IMR-90 (cell line): ENCODE measurements at regions not wholly inside any gene's neighbourhood (a gene's known extent, or its start where the extent isn't known, plus 50 kb on each side); places are given as distances from the start of the nearest gene placed in this dataset.
A peak's percentile ranks its signal among the peaks of the same experiment; 100 is the strongest.

ENCODE experiments used
- ATAC-seq: fragments of 200-7000 bp; cut with Tn5 transposase; 2 replicates; pipeline ENCODE4 v1.9.1; 2020; ENCODE audit warnings: low read depth, mild to moderate bottlenecking, moderate library complexity
- BruUV-seq: library from RNA; stranded (reverse); fragments of 400-500 nt; replicated peaks from 2 replicates; lab custom pipeline; 2021; lab: Mats Ljungman, UMichigan
- CTCF ChIA-PET: fragments of 300-600 bp; formaldehyde crosslinking; extraction: SDS; loops from one replicate; lab custom pipeline; 2021; ENCODE audit warnings: antibody characterized with exemption; lab: Yijun Ruan, JAX
- POLR2A ChIA-PET: fragments of 300-600 bp; sonication (Branson Sonifier 250); formaldehyde crosslinking; loops from one replicate; lab custom pipeline; 2022; ENCODE audit warnings: antibody characterized with exemption; ENCODE audit not compliant: unreplicated experiment; lab: Charles Lee
- DNase-seq: peaks from one replicate; pipeline ENCODE4 v3.0.0; 2013
- H2AFZ ChIP-seq: replicated peaks from 2 replicates; pipeline ENCODE3; 2013; ENCODE audit warnings: low read length, mild to moderate bottlenecking; ENCODE audit not compliant: poor library complexity
- H2AK5ac ChIP-seq: 2 replicates; pipeline ENCODE4 v1.6.1; 2013; ENCODE audit warnings: low read depth, low read length, inconsistent platforms
- H2AK9ac ChIP-seq: replicated peaks from 2 replicates; pipeline ENCODE3; 2013; ENCODE audit warnings: mild to moderate bottlenecking, low read depth, low read length, moderate library complexity; ENCODE audit not compliant: poor library complexity
- H2BK120ac ChIP-seq: 2 replicates; pipeline ENCODE4 v1.6.1; 2013; ENCODE audit warnings: low read depth, low read length, inconsistent platforms
- H2BK15ac ChIP-seq: 3 replicates; pipeline ENCODE4 v1.6.1; 2013; ENCODE audit warnings: low read depth, low read length, inconsistent platforms
- H2BK20ac ChIP-seq: 2 replicates; pipeline ENCODE4 v1.6.1; 2013; ENCODE audit warnings: low read depth, mild to moderate bottlenecking, inconsistent platforms, low read length, moderate library complexity
- H2BK5ac ChIP-seq: 2 replicates; pipeline ENCODE4 v1.6.1; 2013; ENCODE audit warnings: mild to moderate bottlenecking, low read depth, low read length, inconsistent platforms; ENCODE audit not compliant: poor library complexity, severe bottlenecking
- H3K14ac ChIP-seq: replicated peaks from 2 replicates; pipeline ENCODE4 v1.6.1; 2013; ENCODE audit warnings: low read depth, low read length, inconsistent platforms
- H3K18ac ChIP-seq: 2 replicates; pipeline ENCODE4 v1.6.1; 2013; ENCODE audit warnings: low read depth, low read length, control low read depth
- H3K23ac ChIP-seq: 2 replicates; pipeline ENCODE4 v1.6.1; 2013; ENCODE audit warnings: low read depth, low read length, inconsistent platforms
- H3K27ac ChIP-seq: 2 replicates; pipeline ENCODE4 v1.5.1; 2013; ENCODE audit warnings: mild to moderate bottlenecking, control low read depth, low read length; ENCODE audit not compliant: insufficient read depth
- H3K27me3 ChIP-seq: 2 replicates; pipeline ENCODE4 v1.6.1; 2013; ENCODE audit warnings: low read length; ENCODE audit not compliant: control insufficient read depth, insufficient read depth
- H3K36me3 ChIP-seq: 2 replicates; pipeline ENCODE4 v1.6.1; 2013; ENCODE audit warnings: low read length, mixed read lengths; ENCODE audit not compliant: control insufficient read depth, insufficient read depth
- H3K4ac ChIP-seq: 2 replicates; pipeline ENCODE4 v1.6.1; 2013; ENCODE audit warnings: low read depth, low read length, inconsistent platforms
- H3K4me1 ChIP-seq: 2 replicates; pipeline ENCODE4 v1.6.1; 2013; ENCODE audit warnings: low read length, mixed read lengths; ENCODE audit not compliant: control insufficient read depth, insufficient read depth
- H3K4me2 ChIP-seq: 2 replicates; pipeline ENCODE4 v1.6.1; 2013; ENCODE audit warnings: low read depth, mild to moderate bottlenecking, control low read depth, low read length, moderate library complexity
- H3K4me3 ChIP-seq: 2 replicates; pipeline ENCODE4 v1.5.1; 2013; ENCODE audit warnings: low read depth, mild to moderate bottlenecking, control low read depth, low read length, moderate library complexity; ENCODE audit not compliant: insufficient read depth
- H3K56ac ChIP-seq: 2 replicates; pipeline ENCODE4 v1.6.1; 2013; ENCODE audit warnings: low read length, inconsistent platforms; ENCODE audit not compliant: insufficient read depth; ENCODE audit errors: extremely low read depth
- H3K79me1 ChIP-seq, 2 experiments: 2 replicates each; pipeline ENCODE4 v1.6.1; 2013; ENCODE audit warnings: low read length in 2 of 2, inconsistent platforms in 1 of 2, low read depth in 1 of 2
- H3K9ac ChIP-seq: 2 replicates; pipeline ENCODE4 v1.6.1; 2013; ENCODE audit warnings: low read depth, low read length, control low read depth
- H3K9me1 ChIP-seq: 2 replicates; pipeline ENCODE4 v1.6.1; 2013; ENCODE audit warnings: low read length, inconsistent platforms; ENCODE audit not compliant: insufficient read depth
- H3K9me3 ChIP-seq: 2 replicates; pipeline ENCODE4 v1.6.1; 2013; ENCODE audit warnings: low read length; ENCODE audit not compliant: control insufficient read depth, insufficient read depth
- H4K20me1 ChIP-seq: 2 replicates; pipeline ENCODE4 v1.6.1; 2013; ENCODE audit warnings: low read length, inconsistent platforms; ENCODE audit not compliant: insufficient read depth
- H4K5ac ChIP-seq: 2 replicates; pipeline ENCODE4 v1.6.1; 2013; ENCODE audit warnings: mild to moderate bottlenecking, low read depth, low read length, control low read depth
- H4K8ac ChIP-seq, 2 experiments: 2 replicates each; pipeline ENCODE4 v1.6.1; 2013; ENCODE audit warnings: low read depth in 2 of 2, low read length in 2 of 2, control low read depth in 1 of 2, inconsistent platforms in 1 of 2
- H4K91ac ChIP-seq: 2 replicates; pipeline ENCODE4 v1.6.1; 2013; ENCODE audit warnings: low read depth, low read length, inconsistent platforms; ENCODE audit not compliant: insufficient read depth
- BHLHE40 ChIP-seq: fragments of 150-350 bp; IDR thresholded peaks from 2 replicates; pipeline ENCODE4 v1.6.1; 2016; ENCODE audit warnings: mild to moderate bottlenecking, low read depth, low read length
- CEBPB ChIP-seq: IDR thresholded peaks from 2 replicates; pipeline ENCODE4 v1.6.1; 2012; ENCODE audit warnings: low read depth, low read length, improper control_type of control experiment
- FOS ChIP-seq: fragments of 150-350 bp; IDR thresholded peaks from 2 replicates; pipeline ENCODE4 v1.6.1; 2016; ENCODE audit warnings: low read depth, low read length
- RCOR1 ChIP-seq: IDR thresholded peaks from 2 replicates; pipeline ENCODE4 v1.6.1; 2012; ENCODE audit warnings: mild to moderate bottlenecking, low read length, improper control_type of control experiment; ENCODE audit not compliant: insufficient replicate concordance
- RFX5 ChIP-seq: IDR thresholded peaks from 2 replicates; pipeline ENCODE4 v1.8.0; 2012; ENCODE audit warnings: low read depth, mild to moderate bottlenecking, low read length, moderate library complexity
- WGBS, 2 experiments: methylation state at CpG; one replicate each; pipeline versions ENCODE4 v1.1.5 to v1.1.7; 2013; ENCODE audit warnings: missing lambda C conversion rate in 2 of 2; ENCODE audit not compliant: insufficient read length in 1 of 2; ENCODE audit errors: extremely low coverage in 2 of 2; 5-methylcytosine and 5-hydroxymethylcytosine counted together
- dilution Hi-C: fragments of 300-500 bp; cut with HindIII; formaldehyde crosslinking; loops from one replicate; pipeline ENCODE4 v1.14.3; 2018; ENCODE audit warnings: low sequenced_read_pairs; ENCODE audit not compliant: unreplicated experiment
- in situ Hi-C: fragments of 300-500 bp; cut with MboI; formaldehyde crosslinking; loops from 3 replicates; pipeline ENCODE4 v1.14.3; 2019; ENCODE audit warnings: low sequenced_read_pairs, inconsistent platforms, mixed read lengths
- intact Hi-C: fragments of 100-400 bp; cut with micrococcal nuclease; formaldehyde crosslinking; loops from 2 replicates; pipeline ENCODE4 v1.10.0; 2022
- TF ChIP-seq, protein P1 (sequence below): fragments of 150-350 bp; IDR thresholded peaks from 2 replicates; pipeline ENCODE4 v1.6.1; 2017; ENCODE audit warnings: mild to moderate bottlenecking, antibody characterized with exemption, low read length, low read depth
- TF ChIP-seq, protein P2 (sequence below): fragments of 150-350 bp; IDR thresholded peaks from 2 replicates; pipeline ENCODE4 v1.6.1; 2016; ENCODE audit warnings: low read depth, mild to moderate bottlenecking, low read length, moderate library complexity, borderline replicate concordance

DNA sequence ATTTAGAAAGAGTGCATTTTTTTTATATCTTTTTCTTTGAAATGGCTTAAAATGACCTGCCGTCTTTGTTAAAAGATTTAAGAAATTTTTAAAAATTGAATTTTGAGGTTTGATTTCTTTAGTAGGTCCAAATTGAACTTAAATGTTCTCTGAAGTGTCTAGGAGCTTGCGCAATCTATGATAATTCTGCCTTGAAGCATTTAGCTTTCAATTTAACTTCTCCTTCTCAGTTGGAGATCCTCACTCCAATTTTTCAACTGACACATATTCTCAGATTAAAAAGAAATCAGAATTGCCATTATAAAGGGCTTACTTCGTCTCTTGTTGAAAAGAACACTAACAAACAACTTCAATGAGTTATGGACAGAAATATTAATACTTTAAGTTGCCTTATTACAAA, 273.5 kb downstream of the TMA16 start:
- Histone ChIP-seq H3K36me3 (no peaks in the 10 kb centered on the region), H4K20me1 (no peaks in the 10 kb centered on the region), H3K18ac (no peak overlapping the region), H3K9me3 (no peaks in the 10 kb centered on the region), H2BK20ac (no peak overlapping the region), H4K91ac (no peak overlapping the region), H2AK5ac (no peak overlapping the region), H3K27ac (no peak overlapping the region), H4K8ac (no peak overlapping the region), H3K79me1 (no peaks in the 10 kb centered on the region), H3K27me3 (no peaks in the 10 kb centered on the region), H2AK9ac (no peak overlapping the region), H2BK120ac (no peak overlapping the region), H3K9me1 (no peaks in the 10 kb centered on the region), H3K4me2 (no peak overlapping the region), H2BK5ac (no peak overlapping the region), H3K14ac (no peak overlapping the region), H3K9ac (no peak overlapping the region), H3K4ac (no peak overlapping the region), H3K4me1 (no peaks in the 10 kb centered on the region), H3K56ac (no peak overlapping the region), H3K23ac (no peak overlapping the region), H4K5ac (no peak overlapping the region), H2BK15ac (no peak overlapping the region), H3K4me3 (no peak overlapping the region), H2AFZ (no peak overlapping the region)
- no TSS peak for BruUV-seq
- dilution Hi-C loops: no loop called here
- DNase-seq (no peak), ATAC-seq (no peak)
- in situ Hi-C loops: no loop called here
- CTCF ChIA-PET: no interaction called here
- intact Hi-C loops: no loop called here
- TF ChIP-seq FOS (no peak), RCOR1 (no peak), RFX5 (no peak), CEBPB (peak; percentile 70), BHLHE40 (no peak)
- TF ChIP-seq, protein P1, sequence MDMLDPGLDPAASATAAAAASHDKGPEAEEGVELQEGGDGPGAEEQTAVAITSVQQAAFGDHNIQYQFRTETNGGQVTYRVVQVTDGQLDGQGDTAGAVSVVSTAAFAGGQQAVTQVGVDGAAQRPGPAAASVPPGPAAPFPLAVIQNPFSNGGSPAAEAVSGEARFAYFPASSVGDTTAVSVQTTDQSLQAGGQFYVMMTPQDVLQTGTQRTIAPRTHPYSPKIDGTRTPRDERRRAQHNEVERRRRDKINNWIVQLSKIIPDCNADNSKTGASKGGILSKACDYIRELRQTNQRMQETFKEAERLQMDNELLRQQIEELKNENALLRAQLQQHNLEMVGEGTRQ: no peak
- TF ChIP-seq, protein P2, sequence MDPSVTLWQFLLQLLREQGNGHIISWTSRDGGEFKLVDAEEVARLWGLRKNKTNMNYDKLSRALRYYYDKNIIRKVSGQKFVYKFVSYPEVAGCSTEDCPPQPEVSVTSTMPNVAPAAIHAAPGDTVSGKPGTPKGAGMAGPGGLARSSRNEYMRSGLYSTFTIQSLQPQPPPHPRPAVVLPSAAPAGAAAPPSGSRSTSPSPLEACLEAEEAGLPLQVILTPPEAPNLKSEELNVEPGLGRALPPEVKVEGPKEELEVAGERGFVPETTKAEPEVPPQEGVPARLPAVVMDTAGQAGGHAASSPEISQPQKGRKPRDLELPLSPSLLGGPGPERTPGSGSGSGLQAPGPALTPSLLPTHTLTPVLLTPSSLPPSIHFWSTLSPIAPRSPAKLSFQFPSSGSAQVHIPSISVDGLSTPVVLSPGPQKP: no peak
- POLR2A ChIA-PET: no interaction called here
- no CpG with 5 or more reads among the region's 3 CpGs for WGBS, 2 experiments
